HEK293 (cell line): ENCODE measurements at regions not wholly inside any gene's neighbourhood (a gene's known extent, or its start where the extent isn't known, plus 50 kb on each side); places are given as distances from the start of the nearest gene placed in this dataset.

Source experiments
- CTCF ChIA-PET: fragments of 350-600 bp; formaldehyde crosslinking; extraction: SDS; loops from one replicate; lab custom pipeline; 2021; ENCODE audit warnings: antibody characterized with exemption; lab: Yijun Ruan, JAX
- POLR2A ChIA-PET: fragments of 300-600 bp; formaldehyde crosslinking; extraction: SDS; loops from one replicate; lab custom pipeline; 2020; ENCODE audit warnings: antibody characterized with exemption, inconsistent platforms; lab: Yijun Ruan, JAX
- H3K27ac ChIP-seq: fragments of 200-500 bp; sonication (Bioruptor generic); 2 replicates; pipeline ENCODE4 v1.5.1; 2014; ENCODE audit warnings: low read depth, low read length, control low read depth, inconsistent platforms; ENCODE audit errors: extremely low read depth
- H3K36me3 ChIP-seq, 2 experiments: fragments of 200-500 bp in 1 of 2; sonication (Bioruptor generic) in 1 of 2; 1 replicate in 1 of 2; 2 replicates in 1 of 2; pipeline ENCODE4 v1.5.1; 2014 to 2017; ENCODE audit warnings: inconsistent platforms in 2 of 2, low read length in 2 of 2; ENCODE audit not compliant: control insufficient read depth in 2 of 2, insufficient read depth in 1 of 2
- H3K4me1 ChIP-seq: fragments of 200-500 bp; sonication (Bioruptor generic); 2 replicates; pipeline ENCODE4 v1.5.1; 2014; ENCODE audit warnings: mild to moderate bottlenecking, low read length, inconsistent platforms; ENCODE audit not compliant: control insufficient read depth, insufficient read depth
- H3K4me3 ChIP-seq: 2 replicates; pipeline ENCODE4 v1.5.1; 2011; ENCODE audit warnings: low read depth, mild to moderate bottlenecking, control low read depth, low read length, moderate library complexity
- H3K9me3 ChIP-seq: fragments of 200-500 bp; sonication (Bioruptor generic); 2 replicates; pipeline ENCODE4 v1.5.1; 2014; ENCODE audit warnings: low read depth, low read length, inconsistent platforms; ENCODE audit not compliant: control insufficient read depth, insufficient read depth
- ELK4 ChIP-seq: IDR thresholded peaks from 2 replicates; pipeline ENCODE4 v1.6.1; 2011; ENCODE audit warnings: mild to moderate bottlenecking, low read depth, low read length, borderline replicate concordance
- GFI1B ChIP-seq: fragments of 450-650 bp; formaldehyde crosslinking; IDR thresholded peaks from 2 replicates; pipeline ENCODE4 v1.5.1; 2016; ENCODE audit warnings: missing biosample characterization, missing genetic modification characterization
- HOXA7 ChIP-seq: sonication (generic); formaldehyde crosslinking; IDR thresholded peaks from 2 replicates; pipeline ENCODE4 v1.8.1; 2022; ENCODE audit warnings: missing genetic modification reagents, borderline replicate concordance
- INSM2 ChIP-seq: fragments of 450-650 bp; formaldehyde crosslinking; IDR thresholded peaks from 2 replicates; pipeline ENCODE4 v1.5.1; 2016; ENCODE audit warnings: missing biosample characterization, missing genetic modification characterization
- KLF16 ChIP-seq: fragments of 450-650 bp; formaldehyde crosslinking; IDR thresholded peaks from 2 replicates; pipeline ENCODE4 v1.5.1; 2017; ENCODE audit warnings: missing biosample characterization, missing genetic modification characterization
- KLF7 ChIP-seq: fragments of 450-650 bp; formaldehyde crosslinking; IDR thresholded peaks from 2 replicates; pipeline ENCODE4 v1.5.1; 2016; ENCODE audit warnings: missing biosample characterization, missing genetic modification characterization, borderline replicate concordance
- PRDM1 ChIP-seq: fragments of 450-650 bp; formaldehyde crosslinking; IDR thresholded peaks from 2 replicates; pipeline ENCODE4; 2016; ENCODE audit warnings: missing biosample characterization, missing genetic modification characterization
- SETDB1 ChIP-seq: IDR thresholded peaks from one replicate; pipeline ENCODE4 v1.6.1; 2017; ENCODE audit warnings: mild to moderate bottlenecking, low read length, moderate library complexity, mixed read lengths; ENCODE audit not compliant: insufficient read length
- SP3 ChIP-seq: fragments of 450-650 bp; formaldehyde crosslinking; IDR thresholded peaks from 2 replicates; pipeline ENCODE4 v1.5.1; 2016; ENCODE audit warnings: missing biosample characterization, missing genetic modification characterization
- TCF7L2 ChIP-seq: IDR thresholded peaks from 2 replicates; pipeline ENCODE4 v1.6.1; 2011; ENCODE audit warnings: low read depth, mild to moderate bottlenecking, inconsistent platforms, low read length, moderate library complexity, borderline replicate concordance
- ZBTB6 ChIP-seq: fragments of 450-650 bp; formaldehyde crosslinking; IDR thresholded peaks from 2 replicates; pipeline ENCODE4 v1.5.1; 2017; ENCODE audit warnings: missing biosample characterization, missing genetic modification characterization
- ZNF112 ChIP-seq: fragments of 450-650 bp; formaldehyde crosslinking; IDR thresholded peaks from 2 replicates; pipeline ENCODE4 v1.5.0; 2017; ENCODE audit warnings: missing biosample characterization, missing genetic modification characterization
- ZNF221 ChIP-seq: fragments of 450-650 bp; formaldehyde crosslinking; IDR thresholded peaks from 2 replicates; pipeline ENCODE4 v1.5.1; 2017; ENCODE audit warnings: missing biosample characterization, missing genetic modification characterization, borderline replicate concordance
- ZNF248 ChIP-seq: fragments of 450-650 bp; formaldehyde crosslinking; IDR thresholded peaks from 2 replicates; pipeline ENCODE4 v1.5.1; 2017; ENCODE audit warnings: missing biosample characterization, missing genetic modification characterization
- ZNF311 ChIP-seq: fragments of 450-650 bp; formaldehyde crosslinking; IDR thresholded peaks from 2 replicates; pipeline ENCODE4 v1.5.1; 2017; ENCODE audit warnings: missing biosample characterization, missing genetic modification characterization, borderline replicate concordance
- ZNF324 ChIP-seq: fragments of 450-650 bp; formaldehyde crosslinking; IDR thresholded peaks from 2 replicates; pipeline ENCODE4 v1.5.1; 2016; ENCODE audit warnings: missing biosample characterization, missing genetic modification characterization
- ZNF426 ChIP-seq: fragments of 450-650 bp; formaldehyde crosslinking; IDR thresholded peaks from 2 replicates; pipeline ENCODE4 v1.5.1; 2017; ENCODE audit warnings: missing biosample characterization, missing genetic modification characterization, mild to moderate bottlenecking, inconsistent platforms, moderate library complexity
- ZNF48 ChIP-seq: fragments of 450-650 bp; formaldehyde crosslinking; IDR thresholded peaks from 2 replicates; pipeline ENCODE4 v1.5.1; 2016; ENCODE audit warnings: missing biosample characterization, missing genetic modification characterization
- ZNF510 ChIP-seq: fragments of 450-650 bp; formaldehyde crosslinking; IDR thresholded peaks from 2 replicates; pipeline ENCODE4 v1.5.1; 2018; ENCODE audit warnings: mild to moderate bottlenecking, missing genetic modification characterization, missing biosample characterization; ENCODE audit not compliant: insufficient replicate concordance
- ZNF600 ChIP-seq: fragments of 450-650 bp; formaldehyde crosslinking; IDR thresholded peaks from 2 replicates; pipeline ENCODE4 v1.5.1; 2016; ENCODE audit warnings: missing biosample characterization, missing genetic modification characterization
- ZNF664 ChIP-seq: fragments of 450-650 bp; formaldehyde crosslinking; IDR thresholded peaks from 2 replicates; pipeline ENCODE4 v1.5.1; 2016; ENCODE audit warnings: missing biosample characterization, missing genetic modification characterization
- ZNF768 ChIP-seq: fragments of 450-650 bp; formaldehyde crosslinking; IDR thresholded peaks from 2 replicates; pipeline ENCODE4 v1.5.1; 2018; ENCODE audit warnings: missing biosample characterization, mild to moderate bottlenecking, missing genetic modification characterization
- ZNF843 ChIP-seq: fragments of 450-650 bp; formaldehyde crosslinking; IDR thresholded peaks from 2 replicates; pipeline ENCODE4 v1.5.1; 2016; ENCODE audit warnings: missing biosample characterization, missing genetic modification characterization
- ZXDB ChIP-seq: fragments of 450-650 bp; formaldehyde crosslinking; IDR thresholded peaks from 2 replicates; pipeline ENCODE4 v1.5.1; 2016; ENCODE audit warnings: missing biosample characterization, missing genetic modification characterization
- TF ChIP-seq, protein P1 (sequence below): fragments of 450-650 bp; formaldehyde crosslinking; IDR thresholded peaks from 2 replicates; pipeline ENCODE4 v1.5.1; 2016; ENCODE audit warnings: missing biosample characterization, missing genetic modification characterization

DNA sequence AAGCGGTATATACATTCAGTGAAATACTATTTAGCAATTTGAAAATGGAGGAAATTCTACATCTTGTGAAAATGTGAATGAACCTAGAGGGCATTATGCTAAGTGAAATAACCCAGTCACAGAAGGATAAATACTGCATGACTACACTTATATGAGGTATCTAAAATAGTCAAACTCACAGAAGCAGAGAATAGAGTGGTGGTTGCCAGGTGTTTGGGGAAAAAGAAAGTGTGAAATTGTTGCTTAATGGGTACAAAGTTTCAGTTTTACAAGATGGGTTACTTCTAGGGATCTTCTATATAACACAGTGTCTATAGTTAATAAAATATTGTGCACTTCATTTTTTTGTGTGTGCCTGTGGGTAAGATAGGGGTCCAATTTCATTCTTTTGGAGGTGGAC, 1152.0 kb downstream of the EPHA7 start:
- Histone ChIP-seq H3K9me3 (no peaks in the 10 kb centered on the region), H3K36me3 (no peaks in the 10 kb centered on the region), H3K4me3 (no peak overlapping the region), H3K4me1 (no peaks in the 10 kb centered on the region)
- ChIA-PET CTCF (no interaction called here), POLR2A (no interaction called here)
- TF ChIP-seq ZNF248 (no peak), INSM2 (tag by site-specific recombination) (no peak), PRDM1 (tag by site-specific recombination) (no peak), ZNF768 (tag by site-specific recombination) (no peak), TCF7L2 (no peak), ZNF311 (no peak), ZNF426 (tag by site-specific recombination) (no peak), ZNF600 (tag by site-specific recombination) (no peak), SETDB1 (no peak), ZNF221 (tag by site-specific recombination) (no peak), ZXDB (tag by site-specific recombination) (no peak), ZNF324 (no peak), KLF7 (tag by site-specific recombination) (no peak), SP3 (tag by site-specific recombination) (no peak), GFI1B (tag by site-specific recombination) (no peak), ZNF664 (no peak), ZNF510 (tag by site-specific recombination) (no peak), ZNF48 (no peak)
- TF ChIP-seq, protein P1, sequence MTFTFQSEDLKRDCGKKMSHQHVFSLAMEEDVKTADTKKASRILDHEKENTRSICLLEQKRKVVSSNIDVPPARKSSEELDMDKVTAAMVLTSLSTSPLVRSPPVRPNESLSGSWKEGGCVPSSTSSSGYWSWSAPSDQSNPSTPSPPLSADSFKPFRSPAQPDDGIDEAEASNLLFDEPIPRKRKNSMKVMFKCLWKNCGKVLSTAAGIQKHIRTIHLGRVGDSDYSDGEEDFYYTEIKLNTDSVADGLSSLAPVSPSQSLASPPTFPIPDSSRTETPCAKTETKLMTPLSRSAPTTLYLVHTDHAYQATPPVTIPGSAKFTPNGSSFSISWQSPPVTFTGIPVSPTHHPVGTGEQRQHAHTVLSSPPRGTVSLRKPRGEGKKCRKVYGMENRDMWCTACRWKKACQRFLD (tag by site-specific recombination) = no peak
- TF ChIP-seq, all 188 proteins: peak for 0
- H3K27ac ChIP-seq = no peak overlapping the region

- no peaks in the 10 kb centered on the region for H3K9me3 ChIP-seq
- POLR2A ChIA-PET = no interaction called here
- H3K4me1 ChIP-seq = no peaks in the 10 kb centered on the region
- no peaks in the 10 kb centered on the region for H3K36me3 ChIP-seq
- CTCF ChIA-PET = no interaction called here
- no peak overlapping the region for H3K27ac ChIP-seq
- no peak overlapping the region for H3K4me3 ChIP-seq
- TF ChIP-seq ZNF112 (tag by site-specific recombination) (no peak), HOXA7 (CRISPR knock-in tag) (no peak), ZNF843 (tag by site-specific recombination) (no peak), ELK4 (no peak), KLF16 (no peak), ZBTB6 (no peak)
Observed at GRCh38 chr6:92263864-92264263, 1155.5 kb downstream of the EPHA7 start.
